SK-N-SH (cell line): ENCODE measurements at regions not wholly inside any gene's neighbourhood (a gene's known extent, or its start where the extent isn't known, plus 50 kb on each side); places are given as distances from the start of the nearest gene placed in this dataset.

Experiments
- CHD2 ChIP-seq: fragments of 150-350 bp; IDR thresholded peaks from 2 replicates; pipeline ENCODE4 v1.6.1; 2018; ENCODE audit warnings: low read length; ENCODE audit not compliant: partially characterized antibody
- EP300 ChIP-seq, 2 experiments: IDR thresholded peaks; 2 replicates each; pipeline versions ENCODE4 v1.4.0 to v1.6.1; 2012; ENCODE audit warnings: borderline replicate concordance in 1 of 2, low read depth in 1 of 2, low read length in 1 of 2
- FOXM1 ChIP-seq: IDR thresholded peaks from 2 replicates; pipeline ENCODE4 v1.4.0; 2012; ENCODE audit warnings: low read depth, mild to moderate bottlenecking
- GATA2 ChIP-seq: sonication (generic); formaldehyde crosslinking; IDR thresholded peaks from 2 replicates; pipeline ENCODE4 v1.5.0; 2020; ENCODE audit warnings: mild to moderate bottlenecking, missing genetic modification reagents
- POLR2AphosphoS5 ChIP-seq: IDR thresholded peaks from 2 replicates; pipeline ENCODE4 v1.6.1; 2012; ENCODE audit warnings: low read depth, low read length
- RAD21 ChIP-seq: IDR thresholded peaks from 2 replicates; pipeline ENCODE4 v1.6.1; 2012; ENCODE audit warnings: mild to moderate bottlenecking, low read length
- RFX5 ChIP-seq: IDR thresholded peaks from 2 replicates; pipeline ENCODE4 v1.6.1; 2012; ENCODE audit warnings: mild to moderate bottlenecking, improper control_type of control experiment, low read length
- TF ChIP-seq, protein P1 (sequence below): fragments of 200-600 bp; sonication (generic); IDR thresholded peaks from 2 replicates; pipeline ENCODE4 v1.6.1; 2017; ENCODE audit warnings: antibody characterized with exemption, mild to moderate bottlenecking, moderate library complexity
- TF ChIP-seq, protein P2 (sequence below): IDR thresholded peaks from 2 replicates; pipeline ENCODE4 v1.4.0; 2012; ENCODE audit warnings: low read depth, borderline replicate concordance

DNA sequence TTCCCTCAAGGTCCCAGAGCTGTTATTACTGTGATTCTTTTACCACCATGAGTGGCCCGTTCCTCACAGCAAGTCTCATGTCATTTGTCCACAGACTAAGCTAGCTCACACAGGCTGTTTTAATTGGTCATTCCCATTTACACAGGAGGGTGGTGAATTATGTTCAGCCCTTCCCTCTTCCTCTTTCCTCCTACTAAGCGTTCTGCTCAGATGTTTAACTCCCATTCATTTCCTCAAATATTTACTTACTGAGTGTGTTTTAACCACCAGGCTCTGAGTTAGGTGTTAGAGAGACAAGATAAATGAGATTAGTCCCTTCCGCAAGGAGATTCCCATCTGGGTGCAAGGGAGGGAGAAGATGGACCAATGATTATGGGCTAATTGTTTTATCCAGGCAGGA lies 403.6 kb upstream of the ACVR2A start:
- TF ChIP-seq, protein P1, sequence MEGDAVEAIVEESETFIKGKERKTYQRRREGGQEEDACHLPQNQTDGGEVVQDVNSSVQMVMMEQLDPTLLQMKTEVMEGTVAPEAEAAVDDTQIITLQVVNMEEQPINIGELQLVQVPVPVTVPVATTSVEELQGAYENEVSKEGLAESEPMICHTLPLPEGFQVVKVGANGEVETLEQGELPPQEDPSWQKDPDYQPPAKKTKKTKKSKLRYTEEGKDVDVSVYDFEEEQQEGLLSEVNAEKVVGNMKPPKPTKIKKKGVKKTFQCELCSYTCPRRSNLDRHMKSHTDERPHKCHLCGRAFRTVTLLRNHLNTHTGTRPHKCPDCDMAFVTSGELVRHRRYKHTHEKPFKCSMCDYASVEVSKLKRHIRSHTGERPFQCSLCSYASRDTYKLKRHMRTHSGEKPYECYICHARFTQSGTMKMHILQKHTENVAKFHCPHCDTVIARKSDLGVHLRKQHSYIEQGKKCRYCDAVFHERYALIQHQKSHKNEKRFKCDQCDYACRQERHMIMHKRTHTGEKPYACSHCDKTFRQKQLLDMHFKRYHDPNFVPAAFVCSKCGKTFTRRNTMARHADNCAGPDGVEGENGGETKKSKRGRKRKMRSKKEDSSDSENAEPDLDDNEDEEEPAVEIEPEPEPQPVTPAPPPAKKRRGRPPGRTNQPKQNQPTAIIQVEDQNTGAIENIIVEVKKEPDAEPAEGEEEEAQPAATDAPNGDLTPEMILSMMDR = no peak
- TF ChIP-seq RFX5 = no peak
- TF ChIP-seq EP300 (IDR thresholded peaks at IDR 0.05; ENCODE audit: borderline replicate concordance in 1 of 2, low read depth in 1 of 2, low read length in 1 of 2) = no peak
- no peak for TF ChIP-seq CHD2
- TF ChIP-seq, protein P2, sequence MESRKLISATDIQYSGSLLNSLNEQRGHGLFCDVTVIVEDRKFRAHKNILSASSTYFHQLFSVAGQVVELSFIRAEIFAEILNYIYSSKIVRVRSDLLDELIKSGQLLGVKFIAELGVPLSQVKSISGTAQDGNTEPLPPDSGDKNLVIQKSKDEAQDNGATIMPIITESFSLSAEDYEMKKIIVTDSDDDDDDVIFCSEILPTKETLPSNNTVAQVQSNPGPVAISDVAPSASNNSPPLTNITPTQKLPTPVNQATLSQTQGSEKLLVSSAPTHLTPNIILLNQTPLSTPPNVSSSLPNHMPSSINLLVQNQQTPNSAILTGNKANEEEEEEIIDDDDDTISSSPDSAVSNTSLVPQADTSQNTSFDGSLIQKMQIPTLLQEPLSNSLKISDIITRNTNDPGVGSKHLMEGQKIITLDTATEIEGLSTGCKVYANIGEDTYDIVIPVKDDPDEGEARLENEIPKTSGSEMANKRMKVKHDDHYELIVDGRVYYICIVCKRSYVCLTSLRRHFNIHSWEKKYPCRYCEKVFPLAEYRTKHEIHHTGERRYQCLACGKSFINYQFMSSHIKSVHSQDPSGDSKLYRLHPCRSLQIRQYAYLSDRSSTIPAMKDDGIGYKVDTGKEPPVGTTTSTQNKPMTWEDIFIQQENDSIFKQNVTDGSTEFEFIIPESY = no peak
- TF ChIP-seq RAD21 = no peak
- TF ChIP-seq POLR2AphosphoS5 = no peak
- TF ChIP-seq FOXM1 = no peak
- TF ChIP-seq GATA2 (CRISPR knock-in tag) = no peak
